Rectal smooth muscle tissue (tissue), 1 donor: ENCODE measurements at regions not wholly inside any gene's neighbourhood (a gene's known extent, or its start where the extent isn't known, plus 50 kb on each side); places are given as distances from the start of the nearest gene placed in this dataset.

Experiments
- H3K27ac ChIP-seq: one replicate; pipeline ENCODE4 v1.7.0; 2013; ENCODE audit warnings: low read depth, low read length, inconsistent platforms
- H3K27me3 ChIP-seq: one replicate; pipeline ENCODE4 v1.7.0; 2013; ENCODE audit warnings: low read length; ENCODE audit not compliant: control insufficient read depth, insufficient read depth
- H3K36me3 ChIP-seq: one replicate; pipeline ENCODE4 v1.7.0; 2013; ENCODE audit warnings: low read length; ENCODE audit not compliant: control insufficient read depth, insufficient read depth
- H3K4me1 ChIP-seq: one replicate; pipeline ENCODE4 v1.7.0; 2013; ENCODE audit warnings: low read length; ENCODE audit not compliant: control insufficient read depth, insufficient read depth
- H3K4me3 ChIP-seq: one replicate; pipeline ENCODE4 v1.7.0; 2013; ENCODE audit warnings: low read length
- H3K9ac ChIP-seq: one replicate; pipeline ENCODE4 v1.7.0; 2013; ENCODE audit warnings: low read length

DNA sequence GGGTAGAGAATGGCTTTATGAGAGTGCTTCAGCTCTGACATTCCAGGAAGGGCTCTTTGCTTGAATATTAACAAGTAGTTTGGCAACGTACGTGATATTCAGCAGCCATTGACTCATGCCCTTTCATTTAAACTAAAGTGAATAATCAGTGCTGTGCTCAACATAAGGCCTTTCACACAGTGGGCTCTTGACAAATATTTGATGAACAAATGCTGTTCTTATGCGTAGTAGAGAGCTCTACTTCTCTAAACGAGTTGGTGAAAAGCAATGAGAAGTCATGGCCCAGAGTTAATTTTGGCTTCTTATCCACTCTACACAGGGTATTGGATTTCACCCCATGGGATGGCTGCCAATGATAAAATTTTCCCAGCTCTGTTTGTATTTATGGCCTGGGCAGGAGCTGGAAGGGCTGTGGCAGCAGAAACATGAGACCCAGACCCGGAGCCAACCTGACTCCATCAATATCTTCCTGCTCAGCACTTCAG, 338.9 kb downstream of the CCDC85A start:
- no peak overlapping the region for H3K27ac ChIP-seq

GRCh38 chr2:56523816-56524215, 340.0 kb downstream of the CCDC85A start:
- Histone ChIP-seq H3K27me3 (no peaks in the 10 kb centered on the region), H3K27ac (no peak overlapping the region), H3K4me1 (no peaks in the 10 kb centered on the region), H3K9ac (no peak overlapping the region), H3K36me3 (no peaks in the 10 kb centered on the region), H3K4me3 (no peak overlapping the region)

More for the DNA sequence above, 338.9 kb downstream of the CCDC85A start:
- Histone ChIP-seq H3K4me3 (no peak overlapping the region), H3K27me3 (no peaks in the 10 kb centered on the region), H3K36me3 (no peaks in the 10 kb centered on the region), H3K9ac (no peak overlapping the region), H3K4me1 (no peaks in the 10 kb centered on the region)

- H3K9ac ChIP-seq, result no peak overlapping the region
- H3K27ac ChIP-seq, result no peak overlapping the region
- no peaks in the 10 kb centered on the region for H3K4me1 ChIP-seq
- H3K4me3 ChIP-seq, result no peak overlapping the region
- H3K27me3 ChIP-seq, result no peaks in the 10 kb centered on the region
- H3K36me3 ChIP-seq, result no peaks in the 10 kb centered on the region
Observed at GRCh38 chr2:56531668-56532420, 348.1 kb downstream of the CCDC85A start.

DNA sequence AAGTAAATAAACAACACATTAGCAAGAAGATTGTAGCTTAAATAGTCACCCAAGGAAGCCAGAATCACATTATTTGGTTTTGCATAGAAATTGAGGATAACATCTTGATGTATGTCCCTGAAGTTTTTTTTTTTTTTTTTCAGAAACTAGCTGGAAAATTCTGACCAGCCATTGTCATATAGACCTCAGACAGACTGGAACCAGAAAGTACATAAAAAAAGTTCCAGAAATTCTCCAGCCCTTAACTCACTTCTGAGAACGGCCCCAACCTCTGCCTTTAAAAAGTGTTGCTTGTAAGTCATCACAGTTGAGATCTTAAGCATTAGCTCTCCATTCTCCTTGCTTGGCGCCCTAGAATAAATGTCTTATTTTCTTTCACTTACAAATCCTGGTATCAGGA, 350.5 kb downstream of the CCDC85A start:
- H3K9ac ChIP-seq, result no peak overlapping the region
- H3K36me3 ChIP-seq, result no peaks in the 10 kb centered on the region
- H3K4me1 ChIP-seq, result no peaks in the 10 kb centered on the region
- no peaks in the 10 kb centered on the region for H3K27me3 ChIP-seq
- no peak overlapping the region for H3K27ac ChIP-seq
- H3K4me3 ChIP-seq, result no peak overlapping the region

DNA sequence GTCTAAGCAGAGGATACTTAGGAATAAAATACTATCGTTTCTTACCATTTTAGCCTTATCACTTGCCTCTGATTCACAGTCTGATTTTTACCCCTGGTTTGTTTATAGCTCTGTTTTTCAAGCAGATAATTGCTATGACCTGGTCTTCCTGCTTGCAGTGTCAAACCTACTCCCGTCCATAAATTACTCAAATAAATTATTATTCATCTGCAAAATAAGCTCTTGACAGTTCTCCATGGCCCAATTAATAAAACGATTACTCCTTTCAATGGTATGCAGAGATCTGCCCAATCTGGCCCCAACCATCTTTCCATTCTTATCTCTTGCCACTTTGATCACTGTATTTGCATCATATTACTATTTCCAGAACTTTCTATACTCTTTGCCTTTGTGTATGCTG, 354.0 kb downstream of the CCDC85A start:
- H3K4me3 ChIP-seq, result no peak overlapping the region
- H3K27me3 ChIP-seq, result no peaks in the 10 kb centered on the region
- H3K9ac ChIP-seq, result no peak overlapping the region
- no peaks in the 10 kb centered on the region for H3K4me1 ChIP-seq
- H3K27ac ChIP-seq, result no peak overlapping the region
- H3K36me3 ChIP-seq, result no peaks in the 10 kb centered on the region

- H3K4me3 ChIP-seq, result no peak overlapping the region
- no peaks in the 10 kb centered on the region for H3K36me3 ChIP-seq
- no peak overlapping the region for H3K27ac ChIP-seq
- H3K4me1 ChIP-seq, result no peaks in the 10 kb centered on the region
- no peak overlapping the region for H3K9ac ChIP-seq
- no peaks in the 10 kb centered on the region for H3K27me3 ChIP-seq
Observed at GRCh38 chr2:56539618-56540017, 355.8 kb downstream of the CCDC85A start.

DNA sequence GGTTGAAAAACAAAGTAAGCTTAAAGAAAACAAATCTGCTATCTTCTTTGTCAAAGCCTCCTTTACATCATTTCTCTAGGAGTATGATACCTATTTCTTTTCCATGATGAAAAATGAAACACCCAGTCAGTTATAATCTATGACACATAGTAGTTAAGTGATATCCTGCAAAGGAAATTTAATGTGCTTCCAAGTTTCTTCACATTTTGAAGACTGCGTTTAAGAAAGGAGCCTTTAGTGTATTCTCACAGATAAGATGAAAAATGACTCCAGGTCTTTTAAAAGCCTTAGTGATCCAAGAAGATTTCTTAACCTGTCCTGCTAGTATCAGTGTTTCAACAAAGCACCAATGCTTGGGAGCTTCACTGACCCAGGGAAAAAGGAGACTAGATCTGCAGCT, 356.7 kb downstream of the CCDC85A start:
- no peaks in the 10 kb centered on the region for H3K27me3 ChIP-seq
- H3K9ac ChIP-seq, result no peak overlapping the region
- H3K4me3 ChIP-seq, result no peak overlapping the region
- H3K27ac ChIP-seq, result no peak overlapping the region
- no peaks in the 10 kb centered on the region for H3K4me1 ChIP-seq
- no peaks in the 10 kb centered on the region for H3K36me3 ChIP-seq

- Histone ChIP-seq H3K36me3 (no peaks in the 10 kb centered on the region), H3K4me1 (no peaks in the 10 kb centered on the region), H3K27ac (no peak overlapping the region), H3K4me3 (no peak overlapping the region), H3K27me3 (no peaks in the 10 kb centered on the region), H3K9ac (no peak overlapping the region)
Observed at GRCh38 chr2:56540916-56541315, 357.1 kb downstream of the CCDC85A start.

GRCh38 chr2:56542213-56542612, 358.4 kb downstream of the CCDC85A start:
- Histone ChIP-seq H3K27ac (no peak overlapping the region), H3K4me1 (no peaks in the 10 kb centered on the region), H3K27me3 (no peaks in the 10 kb centered on the region), H3K4me3 (no peak overlapping the region), H3K9ac (no peak overlapping the region), H3K36me3 (no peaks in the 10 kb centered on the region)

DNA sequence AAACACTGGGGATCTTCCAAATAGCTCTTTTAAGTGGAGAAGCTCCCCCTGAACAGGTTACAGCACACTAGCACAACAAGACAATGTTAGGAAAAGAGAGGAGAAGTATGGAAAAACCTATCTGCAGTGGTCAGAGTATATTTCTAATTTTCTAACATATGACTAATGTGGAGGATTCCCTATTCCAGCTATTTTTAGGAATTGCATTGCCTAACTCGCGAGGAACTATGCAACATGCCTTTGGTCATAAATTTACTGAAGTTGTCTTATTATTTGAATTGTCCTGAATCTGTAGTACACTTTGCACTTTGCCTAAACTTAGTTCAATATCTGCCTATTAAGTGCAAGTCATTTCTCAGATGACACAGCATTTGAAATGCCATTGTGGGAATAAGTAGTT, 381.4 kb downstream of the CCDC85A start:
- Histone ChIP-seq H3K27ac (no peak overlapping the region), H3K4me3 (no peak overlapping the region), H3K4me1 (no peaks in the 10 kb centered on the region), H3K9ac (no peak overlapping the region), H3K27me3 (no peaks in the 10 kb centered on the region), H3K36me3 (no peaks in the 10 kb centered on the region)

- H3K27ac ChIP-seq, result no peak overlapping the region
- H3K36me3 ChIP-seq, result no peaks in the 10 kb centered on the region
- no peaks in the 10 kb centered on the region for H3K4me1 ChIP-seq
- H3K27me3 ChIP-seq, result no peaks in the 10 kb centered on the region
- no peak overlapping the region for H3K9ac ChIP-seq
- no peak overlapping the region for H3K4me3 ChIP-seq
Observed at GRCh38 chr2:56571074-56571473, 387.3 kb downstream of the CCDC85A start.

- Histone ChIP-seq H3K36me3 (no peaks in the 10 kb centered on the region), H3K27me3 (no peaks in the 10 kb centered on the region), H3K9ac (no peak overlapping the region), H3K4me1 (no peaks in the 10 kb centered on the region), H3K27ac (no peak overlapping the region), H3K4me3 (no peak overlapping the region)
Observed at GRCh38 chr2:56576001-56576400, 392.2 kb downstream of the CCDC85A start.

GRCh38 chr2:56580242-56580641, 396.5 kb downstream of the CCDC85A start:
- Histone ChIP-seq H3K9ac (no peak overlapping the region), H3K36me3 (no peaks in the 10 kb centered on the region), H3K4me3 (no peak overlapping the region), H3K27ac (no peak overlapping the region), H3K4me1 (no peaks in the 10 kb centered on the region), H3K27me3 (no peaks in the 10 kb centered on the region)
